ENCODE measurements at regions not wholly inside any gene's neighbourhood (a gene's known extent, or its start where the extent isn't known, plus 50 kb on each side); places are given as distances from the start of the nearest gene placed in this dataset.
"Not testable (repeated sequence)": the region's sequence is repeated elsewhere in the genome, so short reads cannot be mapped to it uniquely, and the experiment has no call there.

DNA sequence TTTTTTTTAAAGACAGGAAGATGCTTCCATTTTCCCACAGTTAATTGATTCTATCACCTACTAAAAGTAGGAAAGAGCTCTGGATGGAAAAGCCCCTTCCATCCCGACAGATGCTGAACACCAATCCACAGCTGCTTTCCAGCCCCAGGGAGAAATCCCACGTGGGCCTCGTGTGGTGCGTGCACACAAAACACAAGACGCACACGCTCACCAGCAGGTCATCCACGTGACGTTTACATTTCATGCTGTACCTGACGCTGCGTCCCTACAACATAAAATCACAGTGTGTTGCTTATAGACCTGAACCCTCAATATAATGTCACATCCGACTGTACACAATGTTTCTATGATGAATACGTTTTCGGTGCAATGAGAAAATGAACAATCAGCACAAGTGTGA, 50.2 kb upstream of the DACT2 start:
- no peak for DNase-seq (ENCODE audit: low read depth in 2 of 2)

DNA sequence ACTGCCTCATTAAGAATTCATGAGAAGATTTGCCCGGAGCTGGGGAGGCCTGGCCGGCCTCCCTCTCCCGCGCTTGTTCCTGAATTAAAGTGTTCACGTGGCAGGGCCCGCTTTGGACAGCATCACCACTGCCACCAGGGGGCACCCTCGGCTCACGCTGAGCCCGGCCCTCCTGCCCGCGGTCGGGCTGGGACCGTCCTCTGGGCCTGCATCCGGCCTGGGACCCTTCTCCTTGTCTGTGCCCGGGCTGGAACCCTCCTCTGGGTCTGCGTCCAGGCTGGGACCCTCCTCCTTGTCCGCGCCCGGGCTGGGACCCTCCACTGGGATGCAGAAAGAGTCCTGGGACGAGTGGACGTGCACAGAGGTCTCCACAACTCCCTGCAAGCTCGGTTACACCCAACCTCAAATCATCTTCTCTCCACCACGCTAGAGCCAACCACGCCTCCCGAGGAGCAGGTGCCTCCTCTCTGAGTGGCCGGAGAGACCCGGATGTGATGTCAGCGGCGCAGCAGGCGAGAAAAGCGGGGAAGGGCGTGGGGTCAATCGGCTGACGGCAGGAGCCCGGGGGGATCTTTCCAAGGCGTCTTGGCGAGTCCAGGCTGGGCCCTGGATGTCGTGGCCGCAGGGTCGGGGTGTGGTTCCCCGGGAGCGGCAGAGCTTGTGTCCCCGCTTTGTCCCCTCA, 50.9 kb upstream of the DACT2 start:
- peak; percentile 58 to 66 for DNase-seq (ENCODE audit: low read depth in 2 of 2)

DNA sequence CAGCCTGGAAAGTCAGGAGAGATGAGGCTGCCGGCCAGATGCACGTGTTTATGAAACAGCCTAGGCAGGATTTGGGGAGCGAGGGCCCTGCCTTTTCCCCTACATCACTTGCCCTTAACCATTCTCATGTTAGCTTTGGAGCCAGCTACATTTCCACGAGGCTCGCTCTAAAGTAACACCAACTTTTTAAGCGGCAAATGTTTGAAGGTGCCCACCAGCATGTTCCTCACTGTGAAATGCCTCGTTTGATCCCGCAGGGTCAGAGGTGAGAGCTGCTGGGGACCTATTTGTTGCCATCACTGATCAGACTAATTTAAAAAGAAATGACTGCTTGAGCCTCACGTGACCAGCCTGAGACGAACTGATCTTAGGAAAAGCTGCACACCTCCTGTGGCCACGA, 51.6 kb upstream of the DACT2 start:
- no peak for DNase-seq (ENCODE audit: low read depth in 2 of 2)

DNA sequence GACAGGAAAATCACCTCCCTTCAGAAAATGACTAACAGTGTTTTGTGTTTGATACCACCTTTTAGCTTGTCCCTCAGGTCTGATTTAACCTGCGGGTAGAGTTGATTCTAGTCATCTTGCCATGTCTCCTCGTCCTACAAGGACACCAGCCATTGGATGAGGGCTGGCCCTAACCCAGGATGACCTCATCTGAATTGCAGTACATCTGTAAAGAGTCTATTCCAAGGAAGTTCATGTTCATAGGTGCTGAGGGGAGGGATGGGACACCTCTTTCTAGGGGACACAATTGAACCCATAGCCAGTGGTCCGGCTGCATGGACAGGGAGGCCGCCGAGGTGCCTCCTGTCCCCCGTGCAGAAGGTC, 52.0 kb upstream of the DACT2 start:
- DNase-seq (ENCODE audit: low read depth in 2 of 2), result no peak

DNA sequence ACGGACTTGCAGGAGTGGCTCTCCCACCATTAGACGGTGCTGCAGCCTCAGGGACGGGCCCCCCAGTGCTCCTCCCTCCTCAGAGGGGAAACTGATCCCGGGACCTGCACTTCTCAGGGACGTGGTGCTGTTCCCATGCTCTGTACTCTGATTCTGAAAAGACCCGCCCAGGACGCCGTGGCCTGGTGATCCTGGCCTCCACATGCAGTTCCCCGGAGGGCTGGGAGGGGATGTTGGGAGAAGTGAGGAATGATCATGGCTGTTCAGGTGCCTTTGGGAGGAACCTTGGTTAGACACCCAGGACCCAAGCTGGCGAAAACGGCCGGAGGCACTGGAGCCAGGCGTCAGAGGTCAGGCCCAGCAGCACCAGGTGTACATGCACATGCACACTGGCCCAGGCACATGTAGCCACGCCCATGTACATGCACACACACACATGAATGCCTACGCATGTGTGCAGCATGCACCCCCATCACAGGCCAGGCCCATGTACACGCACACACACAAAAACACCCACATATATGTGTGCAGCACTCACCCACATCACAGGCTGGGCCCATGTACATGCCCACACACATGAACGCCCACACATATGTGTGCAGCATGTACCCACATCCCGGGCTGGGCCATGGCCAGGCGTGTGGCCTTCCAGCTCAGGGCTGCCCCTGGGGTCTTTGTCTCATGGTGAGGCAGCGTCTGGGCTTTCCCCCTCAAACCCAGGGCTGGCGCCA, 52.6 kb upstream of the DACT2 start:
- no peak for DNase-seq (ENCODE audit: low read depth in 2 of 2)

DNA sequence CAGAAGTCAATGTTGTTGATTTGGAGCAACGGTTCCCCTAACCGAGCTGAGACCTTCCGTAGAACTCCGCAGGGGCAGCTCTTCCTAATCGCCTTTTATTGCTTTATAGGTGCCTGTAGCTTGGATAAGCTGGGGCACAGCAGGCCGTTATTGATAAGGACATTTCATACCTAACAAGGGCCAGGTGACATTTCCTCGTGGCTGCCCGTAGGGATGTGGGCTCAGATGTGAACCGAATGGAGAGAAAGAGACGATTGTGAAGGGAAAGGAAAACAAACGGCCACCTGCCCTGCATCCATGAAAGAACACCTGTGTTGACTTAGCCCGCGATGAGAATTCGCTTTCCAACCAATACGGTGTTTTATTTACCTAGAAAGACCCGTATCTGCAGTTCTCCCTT, 53.3 kb upstream of the DACT2 start:
- DNase-seq (ENCODE audit: low read depth in 2 of 2), result no peak

DNA sequence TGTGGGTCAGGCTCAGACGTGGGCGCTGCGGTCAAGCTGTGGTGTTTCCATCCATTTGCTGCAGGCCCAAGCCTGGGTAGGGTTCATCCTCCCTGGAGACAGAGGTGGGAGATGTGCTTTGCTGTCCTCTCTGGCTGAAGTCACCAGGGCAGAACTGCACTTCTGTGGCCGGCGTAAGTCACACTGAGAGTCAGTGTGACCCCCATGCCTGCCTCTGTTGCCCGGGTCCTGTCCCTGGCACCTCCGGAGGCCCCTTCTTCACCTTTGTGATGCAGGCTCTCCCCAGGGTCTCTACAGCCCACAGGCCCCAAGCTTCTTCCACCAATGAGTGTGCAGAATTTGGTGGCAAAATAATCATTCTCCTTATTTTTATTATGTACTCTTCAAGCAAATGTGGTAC, 53.8 kb upstream of the DACT2 start:
- DNase-seq (ENCODE audit: low read depth in 2 of 2), result no peak

DNA sequence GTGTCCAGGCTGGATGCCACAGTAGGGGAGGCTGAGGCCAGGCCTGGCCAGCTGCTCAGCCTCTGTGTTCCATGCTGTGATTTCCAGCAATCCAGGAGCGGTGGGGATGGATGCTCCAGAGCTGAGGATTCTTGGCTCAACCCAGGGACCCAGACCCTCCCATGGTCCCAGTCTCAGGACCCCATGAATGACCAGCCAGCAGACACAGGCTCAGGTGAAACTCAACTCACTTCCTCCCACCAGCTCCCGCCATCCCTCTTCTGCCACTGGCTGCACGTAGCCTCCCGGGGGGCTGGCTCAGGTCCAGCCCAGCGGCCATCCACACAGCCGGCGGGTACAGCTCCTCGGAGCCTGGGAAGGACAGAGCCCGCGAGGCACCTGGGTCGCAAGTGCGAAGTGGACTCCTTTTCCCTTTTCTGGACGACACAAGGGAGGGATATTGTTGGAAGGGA, 54.5 kb upstream of the DACT2 start:
- no peak for DNase-seq (ENCODE audit: low read depth in 2 of 2)

DNA sequence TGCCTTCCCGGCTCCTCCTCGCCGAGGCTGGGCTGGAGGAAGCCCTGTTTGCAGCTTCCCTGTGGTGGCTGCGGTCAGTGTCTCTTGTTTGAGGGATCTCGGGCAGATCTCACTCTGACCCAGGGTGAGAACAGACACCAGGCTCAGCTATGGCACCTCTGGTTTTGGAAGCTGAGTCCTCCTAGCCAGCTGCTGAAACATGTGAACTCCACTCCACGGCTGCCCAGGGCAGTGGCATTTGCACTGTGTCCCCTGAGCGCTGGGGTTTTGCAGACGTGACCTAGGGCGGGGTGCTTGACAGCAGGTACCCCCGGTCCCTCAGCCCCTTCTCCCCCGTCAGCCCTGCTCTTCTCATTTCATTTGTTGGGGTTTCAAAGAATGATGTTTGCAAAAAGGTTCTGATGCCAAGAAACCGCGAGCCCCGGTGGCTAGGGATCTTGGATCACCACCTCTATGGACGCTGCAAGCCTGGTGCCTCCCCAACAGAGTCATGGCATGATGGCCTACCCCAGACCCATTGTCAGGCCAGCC, 55.0 kb upstream of the DACT2 start:
- DNase-seq (ENCODE audit: low read depth in 2 of 2), result no peak

DNA sequence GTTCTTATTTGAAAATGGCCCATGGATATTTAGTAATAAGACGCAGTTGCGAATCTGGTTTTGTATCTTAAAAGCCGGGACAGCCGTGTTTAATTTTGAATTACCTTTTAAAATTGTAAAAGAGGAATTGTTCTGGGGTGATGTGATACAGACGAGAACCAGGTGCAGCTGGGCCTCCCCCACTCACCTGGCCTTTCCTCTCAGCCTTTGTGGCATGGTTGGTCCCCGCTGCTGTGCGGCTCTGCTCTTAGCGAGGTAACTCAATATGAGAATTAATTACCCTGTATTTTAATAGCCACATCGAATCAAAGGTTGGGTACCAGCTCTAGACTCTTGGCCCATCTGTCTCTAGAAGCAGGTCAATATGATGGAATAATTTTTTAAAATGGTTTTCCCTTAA, 56.5 kb upstream of the DACT2 start:
- DNase-seq (ENCODE audit: low read depth in 2 of 2), result no peak

DNA sequence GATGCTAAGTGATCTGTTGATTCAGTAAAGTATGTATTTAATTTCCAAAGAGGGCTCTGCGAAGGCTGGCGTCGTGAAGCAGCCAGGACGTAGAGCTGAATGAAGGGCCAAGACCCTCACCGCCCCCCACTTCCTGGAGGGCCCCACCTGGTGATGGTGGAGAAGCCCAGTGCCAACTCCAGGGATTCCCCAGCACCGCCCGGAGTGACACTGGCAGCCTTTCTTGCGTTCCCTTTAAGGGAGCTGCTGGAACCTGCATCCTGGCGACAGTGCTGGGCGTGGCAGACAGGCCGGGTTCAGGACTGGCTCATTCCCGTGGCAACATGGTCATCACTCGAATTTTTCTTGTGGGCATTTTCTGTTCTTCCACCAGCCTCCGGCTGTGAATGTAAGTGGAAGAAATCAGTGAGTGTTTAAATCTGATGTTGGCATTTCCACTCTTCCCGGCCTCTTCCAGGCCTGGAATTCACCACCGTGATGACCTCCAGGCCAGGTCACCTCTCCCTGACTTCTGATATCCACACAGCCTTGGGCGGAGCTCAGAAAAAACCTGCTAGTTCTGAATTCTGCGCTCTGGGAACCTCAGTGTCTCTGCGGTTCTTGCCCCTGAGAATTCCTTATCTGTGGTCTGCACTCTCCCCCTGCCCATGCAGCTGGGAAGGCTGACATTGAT, 57.4 kb upstream of the DACT2 start:
- DNase-seq (ENCODE audit: low read depth in 2 of 2), result no peak

DNA sequence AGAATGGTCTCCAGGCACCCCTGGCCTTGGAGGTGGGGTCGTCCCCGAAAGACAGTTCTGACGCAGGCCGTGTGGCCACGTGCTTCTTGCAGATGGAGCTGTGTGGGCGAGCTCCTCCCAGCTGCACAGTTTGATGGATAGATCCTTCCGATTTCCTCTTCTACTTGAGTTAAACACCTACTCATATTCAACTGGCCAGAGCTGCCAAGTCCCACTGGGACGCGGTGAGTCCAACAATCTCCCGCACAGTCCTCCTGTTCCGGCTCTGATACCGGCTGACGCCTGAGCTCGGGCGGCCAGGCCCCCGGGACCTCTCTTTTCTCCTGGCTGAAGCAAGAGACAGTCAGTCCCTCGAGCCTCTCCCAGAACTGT, 57.9 kb upstream of the DACT2 start:
- no peak for DNase-seq (ENCODE audit: low read depth in 2 of 2)

DNA sequence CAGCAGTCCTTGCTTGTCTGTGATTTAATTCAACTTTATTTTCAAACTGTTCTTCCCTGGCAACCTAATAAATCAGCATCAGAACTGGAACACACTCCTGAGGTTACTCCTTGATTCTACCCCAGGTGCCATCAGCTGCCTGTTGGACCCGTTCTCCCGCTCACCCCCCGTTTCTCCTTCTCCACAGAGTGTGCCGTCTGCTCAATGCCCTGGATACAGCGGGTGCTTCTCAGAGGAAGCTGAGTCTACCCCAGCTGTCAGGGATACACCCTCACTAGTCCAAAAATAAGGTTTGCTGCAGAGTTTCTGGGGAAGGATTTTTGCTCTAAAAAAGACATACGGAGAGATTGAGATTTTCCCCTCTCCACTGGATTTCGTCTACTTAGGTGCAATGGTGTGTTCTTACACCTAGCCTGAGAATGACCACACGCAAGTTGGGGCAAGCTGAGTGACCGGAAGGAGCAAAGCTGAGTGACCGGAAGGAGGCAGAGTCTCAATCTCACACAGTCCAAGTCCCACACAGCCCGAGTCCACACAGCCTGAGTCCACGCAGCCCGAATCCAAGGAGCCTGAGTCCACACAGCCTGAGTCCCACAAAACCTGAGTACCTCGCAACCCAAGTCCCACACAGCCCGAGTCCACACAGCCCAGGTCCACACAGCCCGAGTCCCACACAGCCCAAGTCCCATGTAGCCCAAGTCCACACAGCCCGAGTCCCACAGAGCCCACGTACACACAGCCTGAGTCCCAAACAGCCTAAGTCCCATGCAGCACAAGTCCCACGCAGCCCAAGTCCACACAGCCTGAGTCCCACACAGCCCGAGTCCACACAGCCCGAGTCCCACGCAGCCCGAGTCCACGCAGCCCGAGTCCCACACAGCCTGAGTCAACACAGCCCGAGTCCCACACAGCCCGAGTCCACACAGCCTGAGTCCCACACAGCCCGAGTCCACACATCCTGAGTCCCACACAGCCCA, 58.6 kb upstream of the DACT2 start:
- no peak for DNase-seq (ENCODE audit: low read depth in 2 of 2)

DNA sequence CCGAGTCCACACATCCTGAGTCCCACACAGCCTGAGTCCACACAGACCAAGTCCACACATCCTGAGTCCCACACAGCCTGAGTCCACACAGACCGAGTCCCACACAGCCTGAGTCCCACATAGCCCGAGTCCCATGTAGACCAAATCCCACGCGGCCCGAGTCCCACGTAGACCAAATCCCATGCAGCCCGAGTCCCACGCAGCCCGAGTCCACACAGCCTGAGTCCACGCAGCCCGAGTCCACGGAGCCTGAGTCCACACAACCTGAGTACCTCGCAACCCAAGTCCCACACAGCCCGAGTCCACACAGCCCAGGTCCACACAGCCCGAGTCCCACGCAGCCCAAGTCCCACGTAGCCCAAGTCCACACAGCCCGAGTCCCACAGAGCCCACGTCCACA, 60.0 kb upstream of the DACT2 start:
- DNase-seq (ENCODE audit: low read depth in 2 of 2), result not testable (repeated sequence)

DNA sequence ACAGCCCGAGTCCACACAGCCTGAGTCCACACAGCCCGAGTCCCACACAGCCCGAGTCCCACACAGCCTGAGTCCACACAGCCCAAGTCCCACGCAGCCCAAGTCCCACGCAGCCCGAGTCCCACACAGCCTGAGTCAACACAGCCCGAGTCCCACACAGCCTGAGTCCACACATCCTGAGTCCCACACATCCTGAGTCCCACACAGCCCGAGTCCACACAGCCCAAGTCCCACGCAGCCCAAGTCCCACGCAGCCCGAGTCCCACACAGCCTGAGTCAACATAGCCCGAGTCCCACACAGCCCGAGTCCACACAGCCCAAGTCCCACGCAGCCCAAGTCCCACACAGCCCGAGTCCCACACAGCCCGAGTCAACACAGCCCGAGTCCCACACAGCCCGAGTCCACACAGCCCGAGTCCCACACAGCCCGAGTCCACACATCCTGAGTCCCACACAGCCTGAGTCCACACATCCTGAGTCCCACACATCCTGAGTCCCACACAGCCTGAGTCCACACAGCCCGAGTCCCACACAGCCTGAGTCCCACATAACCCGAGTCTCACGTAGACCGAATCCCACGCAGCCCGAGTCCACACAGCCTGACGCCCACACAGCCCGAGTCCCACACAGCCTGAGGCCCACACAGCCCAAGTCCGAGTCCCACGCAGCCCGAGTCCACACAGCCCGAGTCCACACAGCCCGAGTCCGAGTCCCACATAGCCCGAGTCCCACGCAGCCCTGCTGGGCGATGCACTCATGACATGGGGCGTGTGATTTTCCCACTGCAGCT, 60.6 kb upstream of the SMOC2 start:
- not testable (repeated sequence) for DNase-seq (ENCODE audit: low read depth in 2 of 2)

DNA sequence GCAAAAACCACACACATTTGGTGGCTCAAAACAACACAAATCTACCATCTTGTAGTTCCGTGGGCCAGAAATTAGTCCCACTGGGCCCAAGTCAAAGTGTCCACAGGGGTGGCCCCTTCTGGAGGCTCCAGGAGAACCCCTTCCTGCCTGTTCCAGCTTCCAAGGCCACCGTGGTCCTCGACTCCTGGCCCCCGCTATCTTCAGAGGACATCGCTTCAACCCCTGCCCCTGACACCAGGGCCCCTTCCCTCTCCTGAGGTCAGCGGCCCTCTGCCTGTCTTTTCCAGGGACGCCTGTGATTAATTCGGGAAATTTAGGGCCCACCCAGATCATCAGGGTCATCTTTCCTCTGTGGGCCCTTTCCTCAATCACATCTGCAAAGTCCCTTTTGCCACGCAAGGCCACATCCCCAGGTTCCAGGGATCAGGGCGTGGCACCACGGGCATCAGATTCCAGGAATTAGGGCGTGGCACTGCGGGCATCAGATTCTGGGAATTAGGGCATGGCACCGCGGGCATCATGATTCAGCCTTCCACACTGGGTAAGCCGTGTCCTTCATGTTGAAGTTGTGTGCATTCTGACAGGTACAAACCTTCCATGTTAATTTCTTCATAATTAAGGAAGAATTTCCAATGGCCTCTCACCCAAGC, 59.9 kb upstream of the SMOC2 start:
- DNase-seq (ENCODE audit: low read depth in 2 of 2), result no peak

DNA sequence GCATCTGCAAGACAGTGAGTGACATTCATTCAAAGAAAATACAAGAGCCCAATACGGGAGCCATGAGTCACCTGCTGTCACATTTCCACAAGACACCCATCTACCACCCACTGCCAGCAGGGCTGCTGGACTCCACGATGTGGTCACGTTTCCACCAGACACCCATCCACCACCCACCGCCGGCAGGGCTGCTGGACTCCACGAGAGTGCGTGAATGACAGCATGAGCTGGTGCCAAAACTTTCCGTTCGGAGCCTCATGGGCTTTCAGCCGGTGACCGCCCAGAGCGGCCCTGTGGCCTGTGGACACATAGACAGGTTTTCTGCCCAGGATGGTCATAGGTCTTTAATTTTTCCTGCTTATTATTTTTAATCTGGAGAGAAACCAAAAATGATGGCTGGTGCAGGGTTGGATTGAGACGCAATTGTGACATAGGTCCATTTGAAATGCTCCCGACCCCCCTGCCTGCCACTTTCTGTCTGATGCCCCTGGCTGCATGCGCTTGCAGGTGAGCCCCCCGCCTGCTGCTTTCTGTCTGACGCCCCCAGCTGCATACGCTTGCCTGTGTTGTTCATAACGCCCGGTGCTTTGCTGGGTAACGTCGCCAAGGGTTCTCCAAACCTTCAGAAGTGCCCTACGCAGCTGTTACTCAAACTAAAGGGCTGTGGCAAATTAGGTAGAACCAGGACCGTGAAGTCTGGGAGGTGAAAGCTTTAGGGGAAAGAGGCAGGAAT, 59.1 kb upstream of the SMOC2 start:
- DNase-seq (ENCODE audit: low read depth in 2 of 2), result no peak

DNA sequence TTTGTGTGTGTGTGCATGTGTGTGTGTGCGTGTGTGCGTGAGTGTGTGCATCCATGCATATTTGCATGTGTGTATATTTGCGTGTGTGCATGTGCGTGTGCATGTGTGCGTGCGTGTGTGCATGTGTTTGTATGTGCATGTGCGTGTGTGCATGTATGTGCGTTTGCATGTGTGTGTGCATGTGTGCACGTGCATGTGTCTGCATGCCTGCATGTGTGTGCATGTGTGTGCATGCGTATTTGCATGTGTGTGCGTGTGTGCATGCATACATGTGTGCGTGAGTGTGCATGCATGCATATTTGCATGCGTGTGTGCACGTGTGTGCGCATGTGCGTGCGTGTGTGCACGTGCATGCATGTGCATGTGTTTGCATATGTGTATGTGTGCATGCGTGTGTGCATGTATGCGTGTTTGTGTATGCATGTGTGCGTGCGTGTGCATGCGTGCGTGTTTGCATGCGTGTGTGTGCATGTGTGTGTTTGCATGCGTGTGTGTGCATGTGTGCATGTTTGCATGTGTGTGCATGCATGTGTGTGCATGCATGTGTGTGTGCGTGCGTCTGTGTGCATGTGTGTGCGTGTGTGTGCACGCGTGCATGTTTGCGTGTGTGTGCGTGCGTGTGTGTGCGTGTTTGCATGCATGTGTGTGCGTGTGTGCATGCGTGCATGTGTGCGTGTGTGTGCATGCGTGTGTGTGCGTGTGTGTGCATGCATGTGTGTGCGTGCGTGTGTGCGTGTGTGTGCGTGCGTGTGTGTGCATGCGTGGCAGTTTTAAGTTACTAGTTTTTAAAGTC, 57.7 kb upstream of the SMOC2 start:
- DNase-seq (ENCODE audit: low read depth in 2 of 2), result no peak

Measured in activated CD4-positive, alpha-beta T cell treated with anti-CD3 and anti-CD28 coated beads for 24 hours (primary cell).